OCI-LY3 (cell line): ENCODE measurements at regions not wholly inside any gene's neighbourhood (a gene's known extent, or its start where the extent isn't known, plus 50 kb on each side); places are given as distances from the start of the nearest gene placed in this dataset.

Source experiments
- EZH2phosphoT487 ChIP-seq: fragments of 200-600 bp; shearing (Covaris generic); IDR thresholded peaks from 2 replicates; pipeline ENCODE4 v1.6.1; 2018; ENCODE audit warnings: antibody characterized with exemption, mixed run types, low read depth
- TF ChIP-seq, protein P1 (sequence below): fragments of 200-600, 300-600 bp; sonication (generic); IDR thresholded peaks from 2 replicates; pipeline ENCODE4 v1.5.1; 2014; ENCODE audit warnings: antibody characterized with exemption, low read length, low read depth

DNA sequence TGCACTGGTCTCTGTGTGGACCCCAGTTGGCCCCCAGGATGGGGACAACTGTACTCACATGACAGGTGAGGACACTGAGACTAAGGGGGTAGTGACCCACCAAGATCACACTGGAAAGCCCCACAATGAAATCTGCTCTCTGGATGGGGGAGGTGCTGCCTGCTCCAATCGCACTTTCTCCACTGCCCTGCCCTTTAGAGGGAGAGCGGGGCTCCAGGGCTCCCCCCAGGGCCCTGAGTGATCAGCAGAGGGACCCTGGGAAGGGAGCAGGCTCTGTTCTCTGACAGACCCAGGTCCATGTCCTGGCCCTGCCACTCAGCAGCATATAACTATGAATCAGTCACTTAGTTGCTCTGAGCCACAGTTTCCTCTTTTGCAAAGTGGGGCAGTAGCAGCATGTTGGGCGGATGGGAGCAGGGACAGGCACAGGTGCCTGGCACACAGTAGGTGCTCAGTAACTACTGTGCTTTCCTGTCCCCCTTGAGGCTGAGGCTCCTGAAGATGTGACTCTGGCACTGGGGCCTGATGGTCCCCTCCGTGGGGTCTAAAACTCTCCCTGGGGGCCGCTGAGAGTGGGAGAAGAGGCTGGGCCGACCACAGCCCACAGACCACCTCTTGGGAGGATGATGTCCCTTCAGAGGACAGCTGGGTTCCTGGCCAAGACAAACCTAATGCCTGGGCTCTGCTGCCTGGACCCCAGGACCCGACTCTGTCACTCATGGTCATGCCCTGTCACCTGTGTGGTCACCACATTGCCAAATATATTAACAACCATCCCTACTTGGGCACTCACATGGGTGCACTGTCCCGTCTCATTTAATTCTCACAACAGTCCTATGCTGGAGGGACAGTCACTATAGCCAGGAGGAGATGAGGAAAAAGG lies 222.7 kb downstream of the PTPRU start:
- TF ChIP-seq, protein P1, sequence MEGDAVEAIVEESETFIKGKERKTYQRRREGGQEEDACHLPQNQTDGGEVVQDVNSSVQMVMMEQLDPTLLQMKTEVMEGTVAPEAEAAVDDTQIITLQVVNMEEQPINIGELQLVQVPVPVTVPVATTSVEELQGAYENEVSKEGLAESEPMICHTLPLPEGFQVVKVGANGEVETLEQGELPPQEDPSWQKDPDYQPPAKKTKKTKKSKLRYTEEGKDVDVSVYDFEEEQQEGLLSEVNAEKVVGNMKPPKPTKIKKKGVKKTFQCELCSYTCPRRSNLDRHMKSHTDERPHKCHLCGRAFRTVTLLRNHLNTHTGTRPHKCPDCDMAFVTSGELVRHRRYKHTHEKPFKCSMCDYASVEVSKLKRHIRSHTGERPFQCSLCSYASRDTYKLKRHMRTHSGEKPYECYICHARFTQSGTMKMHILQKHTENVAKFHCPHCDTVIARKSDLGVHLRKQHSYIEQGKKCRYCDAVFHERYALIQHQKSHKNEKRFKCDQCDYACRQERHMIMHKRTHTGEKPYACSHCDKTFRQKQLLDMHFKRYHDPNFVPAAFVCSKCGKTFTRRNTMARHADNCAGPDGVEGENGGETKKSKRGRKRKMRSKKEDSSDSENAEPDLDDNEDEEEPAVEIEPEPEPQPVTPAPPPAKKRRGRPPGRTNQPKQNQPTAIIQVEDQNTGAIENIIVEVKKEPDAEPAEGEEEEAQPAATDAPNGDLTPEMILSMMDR: no peak
- TF ChIP-seq EZH2phosphoT487: no peak
